ENCODE measurements at regions not wholly inside any gene's neighbourhood (a gene's known extent, or its start where the extent isn't known, plus 50 kb on each side); places are given as distances from the start of the nearest gene placed in this dataset.

- no peak overlapping the region for H3K4me2 ChIP-seq (ENCODE audit: low read length)
- no peak overlapping the region for H2AK5ac ChIP-seq (ENCODE audit: low read length)
- WGBS (ENCODE audit: extremely low coverage, insufficient coverage, insufficient read length), result no CpG with 5 or more reads among the region's 9 CpGs
- H2BK12ac ChIP-seq (ENCODE audit: low read length), result no peak overlapping the region
- no peak overlapping the region for H4K91ac ChIP-seq (ENCODE audit: low read depth, low read length)
- no peaks in the 10 kb centered on the region for H3K79me1 ChIP-seq (ENCODE audit: low read length)
- no peak overlapping the region for H4K8ac ChIP-seq (ENCODE audit: low read depth, low read length)
- no peak overlapping the region for H3K4ac ChIP-seq (ENCODE audit: low read depth, low read length)
- no peak overlapping the region for H2BK5ac ChIP-seq (ENCODE audit: low read depth, low read length, poor library complexity)
- H3K9me3 ChIP-seq (ENCODE audit: insufficient read depth, low read depth, low read length), result no peaks in the 10 kb centered on the region
- no peak overlapping the region for H3K23ac ChIP-seq (ENCODE audit: low read length)
- H4K12ac ChIP-seq (ENCODE audit: low read depth, low read length), result no peak overlapping the region
- no peaks in the 10 kb centered on the region for H3K36me3 ChIP-seq (ENCODE audit: control insufficient read depth in 1 of 2, insufficient read depth in 2 of 2, low read length in 2 of 2)
- no peak overlapping the region for H3K4me3 ChIP-seq (ENCODE audit: low read depth, low read length)
- H3K27ac ChIP-seq (ENCODE audit: low read depth, low read length), result no peak overlapping the region
- H3K4me1 ChIP-seq (ENCODE audit: control insufficient read depth in 1 of 2, insufficient read depth in 2 of 2, low read length in 2 of 2), result peaks cover 0 to 2% of the 10 kb centered on the region in 2 experiments
- H3K27me3 ChIP-seq (ENCODE audit: insufficient read depth, low read length), result no peaks in the 10 kb centered on the region
- no peak for DNase-seq
- no peak overlapping the region for H2BK120ac ChIP-seq (ENCODE audit: insufficient read depth, low read length, poor library complexity)
- no peak overlapping the region for H3K14ac ChIP-seq (ENCODE audit: low read length)
- H3K18ac ChIP-seq (ENCODE audit: low read length), result no peak overlapping the region
- no peak overlapping the region for H2AFZ ChIP-seq (ENCODE audit: insufficient read depth, low read length, poor library complexity)
- H3K79me2 ChIP-seq (ENCODE audit: control insufficient read depth, insufficient read depth, low read length, poor library complexity), result no peaks in the 10 kb centered on the region
- H3K9ac ChIP-seq (ENCODE audit: low read length), result no peak overlapping the region
Measured at GRCh38 chr3:177538750-177539730, 341.8 kb upstream of the TBL1XR1 start.

GRCh38 chr3:177541541-177541940, 344.3 kb upstream of the TBL1XR1 start:
- WGBS (ENCODE audit: extremely low coverage, insufficient coverage, insufficient read length), result no CpG with 5 or more reads among the region's 4 CpGs
- Histone ChIP-seq H2AFZ (ENCODE audit: insufficient read depth, low read length, poor library complexity) (no peak overlapping the region), H4K91ac (ENCODE audit: low read depth, low read length) (no peak overlapping the region)

GRCh38 chr3:177545964-177546363, 348.7 kb upstream of the TBL1XR1 start:
- no peak overlapping the region for H4K12ac ChIP-seq (ENCODE audit: low read depth, low read length)
- H3K79me1 ChIP-seq (ENCODE audit: low read length), result no peaks in the 10 kb centered on the region
- H3K14ac ChIP-seq (ENCODE audit: low read length), result no peak overlapping the region
- no peak overlapping the region for H2BK12ac ChIP-seq (ENCODE audit: low read length)
- no peak overlapping the region for H2BK120ac ChIP-seq (ENCODE audit: insufficient read depth, low read length, poor library complexity)
- H3K4me3 ChIP-seq (ENCODE audit: low read depth, low read length), result no peak overlapping the region
- WGBS (ENCODE audit: extremely low coverage, insufficient coverage, insufficient read length), result no CpG with 5 or more reads among the region's 3 CpGs
- DNase-seq, result no peak
- no peaks in the 10 kb centered on the region for H3K4me1 ChIP-seq (ENCODE audit: control insufficient read depth in 1 of 2, insufficient read depth in 2 of 2, low read length in 2 of 2)
- H3K36me3 ChIP-seq (ENCODE audit: control insufficient read depth in 1 of 2, insufficient read depth in 2 of 2, low read length in 2 of 2), result no peaks in the 10 kb centered on the region
- H3K9ac ChIP-seq (ENCODE audit: low read length), result no peak overlapping the region
- H3K27ac ChIP-seq (ENCODE audit: low read depth, low read length), result no peak overlapping the region
- H3K18ac ChIP-seq (ENCODE audit: low read length), result no peak overlapping the region
- H3K9me3 ChIP-seq (ENCODE audit: insufficient read depth, low read depth, low read length), result no peaks in the 10 kb centered on the region
- no peak overlapping the region for H2AFZ ChIP-seq (ENCODE audit: insufficient read depth, low read length, poor library complexity)
- H3K27me3 ChIP-seq (ENCODE audit: insufficient read depth, low read length), result no peaks in the 10 kb centered on the region
- H4K91ac ChIP-seq (ENCODE audit: low read depth, low read length), result no peak overlapping the region
- H3K4me2 ChIP-seq (ENCODE audit: low read length), result no peak overlapping the region
- H2AK5ac ChIP-seq (ENCODE audit: low read length), result no peak overlapping the region
- H4K8ac ChIP-seq (ENCODE audit: low read depth, low read length), result no peak overlapping the region
- H3K79me2 ChIP-seq (ENCODE audit: control insufficient read depth, insufficient read depth, low read length, poor library complexity), result no peaks in the 10 kb centered on the region
- H3K4ac ChIP-seq (ENCODE audit: low read depth, low read length), result no peak overlapping the region
- H3K23ac ChIP-seq (ENCODE audit: low read length), result no peak overlapping the region
- no peak overlapping the region for H2BK5ac ChIP-seq (ENCODE audit: low read depth, low read length, poor library complexity)

More at GRCh38 chr3:177541541-177541940, 344.3 kb upstream of the TBL1XR1 start:
- Histone ChIP-seq H2AK5ac (ENCODE audit: low read length) (no peak overlapping the region), H4K12ac (ENCODE audit: low read depth, low read length) (no peak overlapping the region), H3K9me3 (ENCODE audit: insufficient read depth, low read depth, low read length) (no peaks in the 10 kb centered on the region), H3K27ac (ENCODE audit: low read depth, low read length) (no peak overlapping the region), H3K27me3 (ENCODE audit: insufficient read depth, low read length) (no peaks in the 10 kb centered on the region), H3K4me1 (ENCODE audit: control insufficient read depth in 1 of 2, insufficient read depth in 2 of 2, low read length in 2 of 2) (peaks cover 0 to 2% of the 10 kb centered on the region in 2 experiments), H3K23ac (ENCODE audit: low read length) (no peak overlapping the region), H3K4ac (ENCODE audit: low read depth, low read length) (no peak overlapping the region), H4K8ac (ENCODE audit: low read depth, low read length) (no peak overlapping the region), H3K14ac (ENCODE audit: low read length) (no peak overlapping the region), H3K79me1 (ENCODE audit: low read length) (no peaks in the 10 kb centered on the region), H3K36me3 (ENCODE audit: control insufficient read depth in 1 of 2, insufficient read depth in 2 of 2, low read length in 2 of 2) (no peaks in the 10 kb centered on the region), H3K9ac (ENCODE audit: low read length) (no peak overlapping the region), H2BK12ac (ENCODE audit: low read length) (no peak overlapping the region), H3K79me2 (ENCODE audit: control insufficient read depth, insufficient read depth, low read length, poor library complexity) (no peaks in the 10 kb centered on the region), H3K4me3 (ENCODE audit: low read depth, low read length) (no peak overlapping the region), H3K18ac (ENCODE audit: low read length) (no peak overlapping the region), H3K4me2 (ENCODE audit: low read length) (no peak overlapping the region), H2BK5ac (ENCODE audit: low read depth, low read length, poor library complexity) (no peak overlapping the region), H2BK120ac (ENCODE audit: insufficient read depth, low read length, poor library complexity) (no peak overlapping the region)
- no peak for DNase-seq

GRCh38 chr3:177547711-177548350, 350.5 kb upstream of the TBL1XR1 start:
- H3K4me3 ChIP-seq (ENCODE audit: low read depth, low read length), result no peak overlapping the region
- H3K9me3 ChIP-seq (ENCODE audit: insufficient read depth, low read depth, low read length), result no peaks in the 10 kb centered on the region
- H4K91ac ChIP-seq (ENCODE audit: low read depth, low read length), result no peak overlapping the region
- H3K18ac ChIP-seq (ENCODE audit: low read length), result no peak overlapping the region
- no peak overlapping the region for H2BK12ac ChIP-seq (ENCODE audit: low read length)
- no CpG with 5 or more reads among the region's 13 CpGs for WGBS (ENCODE audit: extremely low coverage, insufficient coverage, insufficient read length)
- H3K14ac ChIP-seq (ENCODE audit: low read length), result no peak overlapping the region
- no peak overlapping the region for H3K4ac ChIP-seq (ENCODE audit: low read depth, low read length)
- H2AFZ ChIP-seq (ENCODE audit: insufficient read depth, low read length, poor library complexity), result no peak overlapping the region
- H2AK5ac ChIP-seq (ENCODE audit: low read length), result no peak overlapping the region
- H3K27ac ChIP-seq (ENCODE audit: low read depth, low read length), result no peak overlapping the region
- no peak overlapping the region for H2BK120ac ChIP-seq (ENCODE audit: insufficient read depth, low read length, poor library complexity)
- H4K8ac ChIP-seq (ENCODE audit: low read depth, low read length), result no peak overlapping the region
- no peaks in the 10 kb centered on the region for H3K36me3 ChIP-seq (ENCODE audit: control insufficient read depth in 1 of 2, insufficient read depth in 2 of 2, low read length in 2 of 2)
- H4K12ac ChIP-seq (ENCODE audit: low read depth, low read length), result no peak overlapping the region
- peaks cover 0 to 2% of the 10 kb centered on the region in 2 experiments for H3K4me1 ChIP-seq (ENCODE audit: control insufficient read depth in 1 of 2, insufficient read depth in 2 of 2, low read length in 2 of 2)
- no peaks in the 10 kb centered on the region for H3K27me3 ChIP-seq (ENCODE audit: insufficient read depth, low read length)
- DNase-seq, result no peak
- H3K4me2 ChIP-seq (ENCODE audit: low read length), result no peak overlapping the region
- no peak overlapping the region for H3K23ac ChIP-seq (ENCODE audit: low read length)
- no peaks in the 10 kb centered on the region for H3K79me2 ChIP-seq (ENCODE audit: control insufficient read depth, insufficient read depth, low read length, poor library complexity)
- H3K79me1 ChIP-seq (ENCODE audit: low read length), result no peaks in the 10 kb centered on the region
- H3K9ac ChIP-seq (ENCODE audit: low read length), result no peak overlapping the region
- H2BK5ac ChIP-seq (ENCODE audit: low read depth, low read length, poor library complexity), result no peak overlapping the region

Data from trophoblast cell (in vitro differentiated cells and primary cell).